H1 (cell line): ENCODE measurements at regions not wholly inside any gene's neighbourhood (a gene's known extent, or its start where the extent isn't known, plus 50 kb on each side); places are given as distances from the start of the nearest gene placed in this dataset.

ENCODE experiments used
- RAD21 ChIP-seq, 2 experiments: IDR thresholded peaks in 1 of 2; conservative IDR thresholded peaks in 1 of 2; 2 replicates each; pipeline ENCODE4 v1.6.1; 2011; ENCODE audit warnings: low read depth in 2 of 2, low read length in 2 of 2, improper control_type of control experiment in 1 of 2, inconsistent platforms in 1 of 2, mild to moderate bottlenecking in 1 of 2, moderate library complexity in 1 of 2

DNA sequence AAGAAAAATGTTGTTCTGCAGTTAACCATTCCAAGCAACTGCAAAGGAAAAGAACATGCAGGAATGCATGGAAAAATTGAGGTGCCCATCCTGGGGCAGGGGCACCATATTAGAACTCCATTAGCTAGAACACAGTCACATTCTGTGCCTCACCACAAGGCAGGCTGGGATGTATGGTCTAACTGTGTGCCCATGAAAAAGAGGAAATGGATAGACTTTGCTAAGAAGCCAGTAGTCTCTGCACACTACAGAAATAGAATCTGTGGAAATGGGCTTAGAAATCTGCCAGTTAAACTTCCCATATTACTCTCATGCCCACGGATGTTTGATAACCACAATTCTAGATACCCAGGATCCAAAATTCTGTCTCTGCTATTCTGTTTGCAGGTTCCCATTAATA lies 423.8 kb upstream of the SMARCA2 start (continued):
- no peak for TF ChIP-seq RAD21 (IDR thresholded peaks at IDR 0.05 in 1 of 2, conservative IDR thresholded peaks at IDR 0.05 in 1 of 2; ENCODE audit: low read depth in 2 of 2, low read length in 2 of 2)
